HG02885 (cell line): ENCODE measurements at regions not wholly inside any gene's neighbourhood (a gene's known extent, or its start where the extent isn't known, plus 50 kb on each side); places are given as distances from the start of the nearest gene placed in this dataset.
A peak's percentile ranks its signal among the peaks of the same experiment; 100 is the strongest.

Experiments used
- ATAC-seq: cut with Tn5 transposase; IDR thresholded peaks from one replicate; pipeline ENCODE4 v1.9.1; 2021; ENCODE audit warnings: mild to moderate bottlenecking; ENCODE audit not compliant: unreplicated experiment, poor library complexity

- no peak for ATAC-seq
These were observed 199.2 kb upstream of the PRDM1 start for GRCh38 chr6:105886814-105887544.

DNA sequence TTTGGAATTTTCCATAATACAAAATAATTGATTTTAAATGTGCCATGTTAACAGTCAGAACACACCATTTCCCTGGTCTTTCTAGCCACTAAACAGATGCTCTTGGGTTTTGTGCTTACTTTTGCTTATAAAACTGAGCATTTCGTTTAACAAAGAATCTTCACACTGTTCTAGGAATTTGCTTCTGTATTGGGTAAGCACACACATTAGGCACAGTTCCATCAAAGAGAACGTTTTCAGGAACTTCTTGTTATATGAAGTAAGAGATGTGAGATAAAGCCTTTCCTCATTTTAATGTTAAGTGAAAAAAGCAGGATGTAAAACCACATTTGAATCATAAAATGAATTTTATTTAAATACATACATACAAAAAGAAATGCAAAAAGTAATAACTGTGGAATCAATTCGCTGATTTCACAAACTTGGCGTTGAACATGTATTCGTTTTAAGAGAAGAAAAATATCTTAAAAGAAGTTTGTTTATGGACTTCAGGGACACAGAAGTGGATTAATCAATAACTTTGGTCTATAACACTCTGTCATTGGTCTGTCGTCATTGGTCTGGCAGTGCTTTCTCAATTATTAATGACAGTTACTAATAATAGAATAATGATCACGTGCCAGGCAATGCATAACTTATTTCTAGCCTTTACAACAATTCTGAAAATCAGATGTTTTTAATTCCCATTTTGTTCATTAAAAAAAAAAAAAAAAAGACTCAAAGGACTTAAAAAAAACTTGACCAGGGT, 199.9 kb upstream of the PRDM1 start:
- no peak for ATAC-seq

GRCh38 chr6:105884426-105884825, 201.7 kb upstream of the PRDM1 start:
- no peak for ATAC-seq

DNA sequence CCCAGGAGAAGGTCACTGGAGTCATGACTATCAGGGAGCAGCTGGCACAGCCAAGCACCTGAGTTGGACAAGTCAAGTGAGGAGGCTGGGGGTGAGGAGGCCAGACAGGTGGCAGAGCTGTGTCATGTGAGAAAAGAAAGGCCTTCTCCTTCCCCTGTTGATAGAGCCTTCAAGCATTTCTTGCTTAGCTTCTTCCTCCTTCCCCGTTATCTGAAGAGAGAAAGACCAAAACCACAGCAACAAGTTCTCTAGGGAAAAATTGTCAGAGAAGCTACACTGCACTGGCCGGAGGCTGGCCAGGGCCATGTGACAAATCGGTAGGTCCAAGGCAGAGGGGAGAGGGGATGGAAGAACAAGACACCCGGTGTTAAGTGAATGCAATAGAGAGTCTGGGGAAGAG, 202.1 kb upstream of the PRDM1 start:
- ATAC-seq: no peak

DNA sequence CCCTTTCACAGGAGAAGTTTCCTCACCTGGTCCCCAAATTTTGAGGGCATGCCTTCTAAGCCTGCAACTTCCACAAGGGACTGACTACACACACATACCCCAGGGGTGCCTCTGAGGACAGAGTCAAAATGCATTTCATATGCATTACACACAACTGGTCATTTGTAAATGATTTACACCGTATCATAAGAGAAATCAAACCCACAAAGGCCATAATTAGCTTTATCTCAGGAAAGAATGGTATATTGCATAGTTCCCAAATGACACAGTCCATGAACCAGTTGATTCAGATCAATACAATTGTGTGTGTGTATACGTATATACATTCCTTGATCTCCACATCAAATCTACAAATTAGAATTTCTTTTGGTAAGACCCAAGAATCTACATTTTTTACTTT, 203.3 kb upstream of the PRDM1 start:
- no peak for ATAC-seq

DNA sequence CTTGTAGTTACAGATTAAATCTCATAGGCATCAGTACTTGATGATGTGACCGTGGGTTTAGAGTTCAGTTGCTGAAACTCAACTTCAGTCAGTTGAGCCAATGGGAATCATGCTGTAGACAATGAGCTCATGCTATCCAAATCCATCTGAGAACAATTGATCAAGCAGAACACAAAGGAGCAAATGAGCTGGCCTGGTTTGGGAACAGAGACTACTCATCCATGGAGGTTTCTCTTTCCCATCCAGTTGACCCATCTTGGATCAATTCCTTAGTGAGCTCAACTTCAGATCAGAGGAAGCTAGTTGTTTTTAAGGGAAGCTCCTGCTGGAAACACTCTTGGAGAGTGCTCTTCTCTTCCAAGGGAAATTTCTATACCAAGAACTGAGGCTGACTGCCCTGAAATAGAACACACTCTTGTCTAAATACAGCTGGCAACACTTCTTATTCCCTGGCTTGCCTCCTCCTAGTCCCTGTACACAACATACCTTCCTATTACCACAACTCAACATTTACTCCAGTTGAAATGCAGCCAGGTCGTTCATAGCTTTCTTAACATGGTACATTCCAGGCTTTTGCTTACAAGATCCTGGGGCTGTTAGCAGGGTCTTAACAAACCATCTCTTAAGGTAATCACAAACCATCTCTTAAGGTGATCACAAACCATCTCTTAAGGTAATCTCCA, 203.9 kb upstream of the PRDM1 start:
- no peak for ATAC-seq

GRCh38 chr6:105881608-105882007, 204.5 kb upstream of the PRDM1 start:
- ATAC-seq: no peak

- peak; percentile 82 for ATAC-seq
These were observed 206.1 kb upstream of the PRDM1 start for GRCh38 chr6:105880030-105880492.

- ATAC-seq: no peak
These were observed 207.0 kb upstream of the PRDM1 start for GRCh38 chr6:105879146-105879545.

GRCh38 chr6:105875974-105876640, 210.0 kb upstream of the PRDM1 start:
- no peak for ATAC-seq

DNA sequence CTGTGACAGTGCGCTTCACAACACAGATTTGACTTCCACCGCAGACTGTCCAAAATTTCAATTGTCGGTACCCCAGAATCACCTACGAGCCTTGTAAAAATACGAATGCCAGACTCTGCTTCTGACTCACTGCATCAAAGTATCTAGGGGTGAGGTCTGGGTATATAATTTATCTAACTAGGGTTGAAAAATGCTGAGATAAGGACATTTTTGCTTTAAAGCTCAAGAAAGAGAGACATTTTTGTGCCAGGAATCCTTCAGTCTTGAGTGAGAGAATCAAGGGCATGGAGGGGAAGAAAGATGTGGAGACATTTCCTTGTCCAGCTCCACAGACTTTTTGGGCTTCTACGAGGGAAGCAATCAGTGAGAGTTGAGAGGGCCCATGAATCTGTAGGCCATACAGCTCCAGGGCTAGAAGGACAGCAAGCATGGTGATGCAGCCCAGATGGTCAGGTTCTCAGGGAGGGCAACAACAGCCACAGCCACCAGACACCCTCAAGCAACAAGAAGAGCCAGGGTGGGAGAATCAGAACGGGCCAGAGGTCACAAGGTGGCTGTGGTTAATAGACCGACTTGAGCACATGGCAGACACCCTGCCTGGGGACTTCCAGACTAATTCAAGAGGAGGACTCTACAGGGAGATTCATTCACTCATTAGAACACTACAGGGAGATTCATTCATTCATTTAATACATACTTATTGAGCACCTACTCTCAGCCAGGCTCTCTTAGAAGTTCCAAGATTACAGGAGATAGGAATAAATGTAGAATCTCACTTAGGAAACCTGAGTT, 211.1 kb upstream of the PRDM1 start:
- ATAC-seq: no peak

GRCh38 chr6:105873799-105874198, 212.3 kb upstream of the PRDM1 start:
- no peak for ATAC-seq

GRCh38 chr6:105873211-105873704, 212.9 kb upstream of the PRDM1 start:
- no peak for ATAC-seq

GRCh38 chr6:105872249-105872648, 213.9 kb upstream of the PRDM1 start:
- ATAC-seq: no peak

DNA sequence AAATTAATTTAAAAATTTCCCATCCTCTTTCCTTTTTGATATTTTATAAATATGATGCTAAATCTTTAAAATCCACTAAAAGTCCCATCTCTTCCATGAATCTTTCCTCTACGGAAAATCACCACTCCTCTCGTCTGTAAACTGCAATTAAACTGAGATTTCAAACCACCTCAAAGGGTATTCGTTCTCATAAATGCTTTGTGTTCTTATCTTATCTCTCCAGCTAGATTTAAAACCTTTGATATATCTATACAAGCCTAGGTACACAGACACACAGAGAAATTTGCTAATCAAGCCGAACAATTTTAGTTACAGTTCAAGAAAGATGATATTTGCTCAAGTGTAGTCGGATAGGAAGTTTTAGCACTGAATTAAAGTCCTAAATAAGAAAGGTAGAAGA, 214.6 kb upstream of the PRDM1 start:
- ATAC-seq: no peak

- ATAC-seq: no peak
These were observed 216.2 kb upstream of the PRDM1 start for GRCh38 chr6:105869835-105870440.

- ATAC-seq: no peak
These were observed 217.2 kb upstream of the PRDM1 start for GRCh38 chr6:105868823-105869460.

DNA sequence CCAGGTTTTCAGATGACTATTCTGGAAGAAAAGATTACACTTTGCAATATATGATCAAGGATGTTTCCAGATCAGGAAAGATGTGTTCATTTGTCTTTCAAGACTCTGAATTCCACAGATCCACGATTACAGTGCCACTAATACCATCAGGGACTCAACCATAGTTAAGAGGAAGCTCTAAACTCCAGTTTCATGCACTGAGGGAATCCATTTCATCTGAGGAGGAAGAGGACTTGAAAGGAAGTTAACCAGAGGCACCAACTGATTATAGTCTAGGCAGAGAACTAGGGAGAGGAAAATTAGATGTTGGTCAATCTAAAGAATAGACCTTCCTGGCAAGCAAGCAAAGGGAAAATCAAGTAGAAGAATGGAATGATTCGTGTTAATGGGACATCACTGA, 218.3 kb upstream of the PRDM1 start:
- ATAC-seq: no peak

DNA sequence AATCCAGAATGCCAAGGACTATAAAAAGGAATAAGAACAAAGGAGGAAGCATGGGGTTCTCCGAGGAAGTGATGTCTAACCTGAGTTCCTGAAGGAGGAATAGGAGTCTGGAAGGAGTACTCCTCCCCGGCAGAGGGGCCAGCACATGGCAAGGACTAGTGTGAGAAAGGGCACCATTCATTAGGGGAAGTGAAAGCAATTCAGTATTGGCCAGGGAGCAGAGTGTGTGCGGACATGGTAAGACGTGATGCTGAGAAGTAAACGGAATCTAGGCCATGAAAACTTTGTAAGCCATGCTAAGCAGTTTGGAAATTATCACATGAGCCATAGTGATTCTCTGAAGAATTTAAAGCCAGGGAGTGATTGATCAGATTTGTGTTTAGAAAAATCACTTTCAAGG, 218.9 kb upstream of the PRDM1 start:
- no peak for ATAC-seq
